ENCODE measurements at regions not wholly inside any gene's neighbourhood (a gene's known extent, or its start where the extent isn't known, plus 50 kb on each side); places are given as distances from the start of the nearest gene placed in this dataset.

- DNase-seq (ENCODE audit: insufficient read length, low spot score) (no peak), FAIRE-seq (no peak)
- no peak for TF ChIP-seq POLR2A (IDR thresholded peaks at IDR 0.05; ENCODE audit: low read depth, low read length)
Observed at GRCh38 chr16:55252577-55252976, 71.4 kb upstream of the IRX6 start.

DNA sequence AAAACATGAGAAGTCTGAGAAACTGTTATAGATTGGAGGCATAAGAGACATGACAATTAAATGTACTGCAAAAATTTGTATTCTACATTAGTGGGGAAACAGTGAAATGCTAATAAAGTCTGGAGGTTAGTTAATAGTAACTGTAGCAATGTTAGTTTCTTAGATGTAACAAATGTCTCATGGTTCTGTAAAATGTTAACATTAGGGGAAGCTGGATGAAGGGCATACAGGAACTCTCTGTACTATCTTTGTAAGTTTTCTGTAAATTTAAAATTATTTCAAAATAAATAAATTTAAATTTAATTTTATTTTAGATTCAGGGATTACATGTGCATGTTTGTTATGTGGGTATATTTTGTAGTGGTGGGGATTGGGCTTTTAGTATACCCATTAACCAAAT is 70.0 kb upstream of the IRX6 start:
- FAIRE-seq = no peak
- DNase-seq (ENCODE audit: insufficient read length, low spot score) = no peak
- TF ChIP-seq POLR2A (IDR thresholded peaks at IDR 0.05; ENCODE audit: low read depth, low read length) = no peak

- DNase-seq (ENCODE audit: insufficient read length, low spot score) (no peak), FAIRE-seq (no peak)
- TF ChIP-seq POLR2A (IDR thresholded peaks at IDR 0.05; ENCODE audit: low read depth, low read length) = no peak
Observed at GRCh38 chr16:55255733-55256282, 68.2 kb upstream of the IRX6 start.

DNA sequence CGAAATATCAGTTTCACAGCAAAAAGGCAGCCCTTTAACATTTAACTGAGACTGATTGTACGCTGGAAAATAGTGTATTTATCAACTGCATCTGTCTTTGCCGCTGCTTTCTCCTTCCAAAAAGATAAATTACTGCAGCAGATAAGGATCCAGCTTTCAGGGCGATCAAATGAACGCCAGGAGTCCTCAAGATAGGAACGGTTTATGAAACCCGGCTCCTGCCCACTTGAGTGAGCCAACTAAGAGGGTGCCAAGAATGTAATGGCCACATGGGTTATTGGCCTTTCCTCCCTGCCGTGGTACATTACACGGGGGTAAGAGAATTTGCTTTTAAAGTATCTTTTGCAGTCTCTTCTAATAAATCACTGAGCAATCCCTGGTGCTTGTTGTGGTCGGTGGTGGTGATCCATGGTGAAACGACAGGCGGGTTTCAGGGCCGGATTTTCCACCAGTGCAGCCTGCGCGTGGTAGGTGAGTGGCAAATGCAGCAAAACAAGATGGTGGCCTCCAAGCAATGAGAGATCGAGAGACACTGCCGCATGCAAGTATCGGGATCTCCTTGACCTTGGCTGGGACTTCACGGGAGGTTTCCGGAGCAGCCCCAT is 67.5 kb upstream of the IRX6 start:
- TF ChIP-seq POLR2A (IDR thresholded peaks at IDR 0.05; ENCODE audit: low read depth, low read length) = no peak
- DNase-seq (ENCODE audit: insufficient read length, low spot score) (no peak), FAIRE-seq (no peak)

- FAIRE-seq = no peak
- DNase-seq (ENCODE audit: insufficient read length, low spot score) = peak; percentile 21
- no peak for TF ChIP-seq POLR2A (IDR thresholded peaks at IDR 0.05; ENCODE audit: low read depth, low read length)
Observed at GRCh38 chr16:55257966-55258613, 65.9 kb upstream of the IRX6 start.

- DNase-seq (ENCODE audit: insufficient read length, low spot score) = no peak
- FAIRE-seq = no peak
- no peak for TF ChIP-seq POLR2A (IDR thresholded peaks at IDR 0.05; ENCODE audit: low read depth, low read length)
Observed at GRCh38 chr16:55261301-55261700, 62.7 kb upstream of the IRX6 start.

DNA sequence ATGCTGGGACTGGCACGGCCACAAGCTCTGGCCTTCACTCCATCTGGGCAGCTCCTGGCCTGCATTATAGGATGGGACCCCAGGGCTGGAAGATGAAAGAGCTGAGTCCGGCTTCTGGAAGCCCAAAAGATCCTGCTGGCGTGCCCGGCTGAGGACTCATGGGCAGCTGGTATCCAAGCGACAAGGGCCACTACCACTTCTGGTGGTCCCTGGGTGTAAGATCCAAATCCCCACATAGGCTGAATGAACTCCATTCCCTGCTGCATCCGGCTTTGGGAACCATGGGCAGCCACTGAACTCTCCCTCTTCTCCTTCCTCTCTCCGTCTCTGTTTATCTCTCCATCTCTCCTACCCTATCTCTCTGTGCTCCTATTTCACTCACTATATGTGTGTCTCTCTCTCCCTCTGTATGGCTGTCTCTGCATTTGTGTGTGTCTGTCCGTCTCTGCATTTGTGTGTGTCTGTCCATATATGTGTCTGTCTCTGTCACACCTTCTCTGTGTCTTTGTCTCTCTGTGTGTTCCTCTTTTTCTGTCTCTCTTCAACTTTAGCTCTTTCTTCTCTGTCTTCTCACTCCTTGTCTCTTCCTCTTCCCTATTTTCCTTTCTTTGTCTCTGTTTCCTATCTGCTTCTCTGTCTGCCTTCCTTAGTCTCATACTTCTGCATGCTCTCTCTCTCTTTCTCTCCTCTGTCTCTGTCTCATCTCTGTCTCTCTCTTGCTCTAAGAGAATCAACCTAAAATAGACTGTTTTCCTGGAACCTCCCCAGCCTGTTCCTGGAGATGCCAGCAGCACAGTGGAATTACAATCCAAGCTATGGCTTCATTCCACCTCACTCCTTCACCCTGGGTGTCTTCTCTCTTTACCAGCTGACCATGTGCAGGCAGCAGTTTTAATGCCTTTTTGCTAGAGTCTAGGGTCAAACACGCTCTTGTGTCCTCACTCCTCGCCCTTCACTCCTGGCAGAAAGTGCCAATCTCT is 60.4 kb upstream of the IRX6 start:
- no peak for DNase-seq (ENCODE audit: insufficient read length, low spot score)
- FAIRE-seq = no peak
- TF ChIP-seq POLR2A (IDR thresholded peaks at IDR 0.05; ENCODE audit: low read depth, low read length) = no peak

DNA sequence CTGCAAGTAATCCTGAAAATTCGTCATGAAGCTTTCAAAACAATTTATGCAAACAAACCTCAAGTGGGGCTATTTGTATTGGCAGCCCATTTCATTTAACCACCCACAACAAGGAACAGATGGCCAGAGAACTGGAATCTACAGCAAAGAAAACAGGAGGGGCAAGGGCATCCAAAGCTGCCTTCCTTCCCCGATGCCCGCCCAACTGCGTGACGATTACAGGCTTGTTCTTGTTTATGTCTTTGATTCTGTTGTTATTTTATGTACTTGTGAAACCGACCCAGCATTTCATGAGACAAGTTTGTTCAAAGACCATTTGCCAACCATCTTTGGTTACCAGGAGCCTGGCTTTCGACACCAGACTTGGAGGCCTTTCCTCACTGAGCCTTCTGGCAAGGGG is 59.1 kb upstream of the IRX6 start:
- TF ChIP-seq POLR2A (IDR thresholded peaks at IDR 0.05; ENCODE audit: low read depth, low read length) = no peak

GRCh38 chr16:55265926-55266325 is 58.1 kb upstream of the IRX6 start:
- TF ChIP-seq POLR2A (IDR thresholded peaks at IDR 0.05; ENCODE audit: low read depth, low read length) = no peak
- FAIRE-seq = no peak
- DNase-seq (ENCODE audit: insufficient read length, low spot score) = no peak

More for the DNA sequence above, 59.1 kb upstream of the IRX6 start:
- FAIRE-seq (no peak), DNase-seq (ENCODE audit: insufficient read length, low spot score) (no peak)

- no peak for FAIRE-seq
- DNase-seq (ENCODE audit: insufficient read length, low spot score) = no peak
- no peak for TF ChIP-seq POLR2A (IDR thresholded peaks at IDR 0.05; ENCODE audit: low read depth, low read length)
Observed at GRCh38 chr16:55271945-55272513, 52.0 kb upstream of the IRX6 start.

DNA sequence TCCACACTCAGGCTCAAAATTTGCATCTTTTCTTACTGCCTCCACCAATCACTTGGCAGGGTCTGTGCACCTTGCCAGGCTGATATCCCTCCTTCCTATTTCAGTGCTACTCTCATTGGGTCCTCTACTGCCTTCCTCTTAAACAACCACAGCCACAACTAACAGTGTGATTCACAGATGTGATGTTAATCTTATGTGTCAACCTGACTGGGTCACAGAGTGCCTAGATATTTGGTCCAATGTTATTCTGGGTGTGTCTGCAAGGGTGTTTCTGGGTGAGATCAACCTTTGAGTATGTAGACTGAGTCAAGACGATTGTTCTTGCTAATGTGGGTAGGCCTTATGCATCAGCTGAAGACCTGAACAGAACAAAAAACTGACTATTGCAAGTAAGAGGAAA is 51.3 kb upstream of the IRX6 start:
- DNase-seq (ENCODE audit: insufficient read length, low spot score) (no peak), FAIRE-seq (no peak)
- no peak for TF ChIP-seq POLR2A (IDR thresholded peaks at IDR 0.05; ENCODE audit: low read depth, low read length)

DNA sequence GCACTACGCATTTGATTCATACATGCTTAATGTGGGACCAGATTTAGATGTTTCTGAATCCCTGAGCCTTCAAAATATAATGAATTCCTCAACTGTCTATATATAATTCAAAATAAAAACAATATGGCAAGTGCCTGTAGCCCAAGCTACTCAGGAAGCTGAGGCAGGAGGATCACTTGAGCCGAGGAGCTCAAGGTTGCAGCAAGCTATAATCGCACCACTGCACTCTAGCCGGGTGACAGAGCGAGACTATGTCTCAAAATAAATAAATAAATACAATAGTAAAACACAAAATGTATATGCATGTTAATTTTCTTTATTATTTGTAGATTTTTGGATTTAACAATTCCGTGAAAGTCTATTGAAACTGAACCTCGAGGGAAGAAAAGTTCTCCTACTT is 50.6 kb upstream of the IRX6 start:
- no peak for FAIRE-seq
- DNase-seq (ENCODE audit: insufficient read length, low spot score) = no peak
- no peak for TF ChIP-seq POLR2A (IDR thresholded peaks at IDR 0.05; ENCODE audit: low read depth, low read length)

- DNase-seq (ENCODE audit: insufficient read length, low spot score) (no peak), FAIRE-seq (no peak)
- no peak for TF ChIP-seq POLR2A (IDR thresholded peaks at IDR 0.05; ENCODE audit: low read depth, low read length)
Observed at GRCh38 chr16:55273959-55274358, 50.0 kb upstream of the IRX6 start.

All from H54 (cell line).